T-helper 1 cell treated with Interleukin-12 subunit alpha and Interleukin-12 subunit beta and Interleukin-4 antibody, amounts not matched to agents 30 ng/mL and 1 ng/mL, for 36 hours (primary cell): ENCODE measurements at regions not wholly inside any gene's neighbourhood (a gene's known extent, or its start where the extent isn't known, plus 50 kb on each side); places are given as distances from the start of the nearest gene placed in this dataset.

Experiments
- intact Hi-C: fragments of 100-400 bp; cut with micrococcal nuclease; formaldehyde crosslinking; loops from one replicate; pipeline ENCODE4 v1.15.1; 2024

DNA sequence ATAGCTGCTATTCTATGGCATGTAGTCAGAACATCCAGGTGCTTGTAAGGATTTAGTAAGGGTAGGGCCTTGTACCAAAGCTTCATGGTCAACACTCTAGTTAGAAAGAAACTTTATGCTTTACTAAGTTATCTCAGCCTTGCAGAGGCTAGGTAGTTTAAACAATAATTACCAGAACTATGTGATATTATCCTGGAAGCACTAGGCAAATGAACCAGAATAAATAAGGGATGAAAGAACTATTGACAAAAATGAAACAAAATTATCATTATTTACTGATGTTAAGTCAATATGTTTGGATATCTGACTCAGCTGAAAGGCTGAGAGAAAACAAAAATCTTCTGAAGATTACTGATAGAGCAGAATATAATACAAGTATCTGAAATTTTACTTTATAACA lies 1089.1 kb upstream of the RAG2 start:
- intact Hi-C loops = no loop called here

DNA sequence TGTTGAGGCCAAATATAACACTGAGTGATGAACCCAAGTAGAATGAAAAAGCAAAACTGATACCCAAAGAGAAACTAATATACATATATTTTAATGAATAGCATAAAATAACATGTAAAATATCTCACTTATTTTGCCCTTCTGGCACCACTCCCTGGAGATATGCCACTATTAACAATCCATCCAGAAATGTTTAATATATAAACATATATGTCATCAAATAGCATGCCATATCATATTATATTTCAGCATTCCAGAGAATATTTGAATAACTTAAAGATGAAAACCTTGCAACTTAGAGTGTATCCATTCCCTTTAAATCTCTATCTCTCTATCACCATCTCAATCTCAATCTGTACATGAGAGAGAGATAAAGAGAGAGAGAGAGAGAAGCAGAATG lies 1073.3 kb upstream of the RAG2 start:
- intact Hi-C loops = no loop called here

DNA sequence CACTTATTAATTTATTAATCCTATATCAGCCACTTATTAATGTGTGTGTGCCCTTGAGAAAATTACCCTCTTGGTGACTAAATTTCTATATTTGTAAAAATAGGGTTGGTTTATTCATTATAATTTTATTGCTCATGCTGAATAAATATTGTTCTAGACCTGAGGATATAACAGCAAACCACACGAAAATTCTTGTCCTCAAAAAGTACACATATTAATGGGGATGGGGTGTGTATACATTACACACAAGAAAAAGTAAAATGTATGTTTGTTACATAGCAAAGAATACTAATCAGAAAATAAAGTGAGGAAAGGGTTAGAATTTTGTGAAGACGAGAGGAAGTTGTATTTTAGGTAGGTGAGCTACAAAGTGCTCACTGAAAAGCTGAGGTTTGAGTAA lies 1068.9 kb upstream of the RAG2 start:
- intact Hi-C loops = no loop called here

DNA sequence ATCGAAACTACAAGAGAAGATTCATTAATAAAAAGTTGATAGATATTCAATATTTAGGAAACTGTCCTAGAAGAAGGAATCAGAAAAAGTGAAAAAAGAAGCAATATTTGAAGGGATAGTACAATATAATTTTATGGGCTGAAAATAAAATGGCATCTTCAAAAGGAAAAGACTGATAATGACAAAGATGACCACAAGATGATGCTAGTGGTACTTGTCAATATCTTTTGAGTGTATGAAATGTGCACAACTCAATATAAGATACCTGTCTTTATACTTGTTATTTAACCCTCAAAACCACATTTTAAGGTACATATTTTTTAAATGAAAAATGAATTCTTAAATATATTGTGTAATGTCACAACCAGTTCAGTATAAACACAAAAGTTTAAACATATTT lies 1059.6 kb upstream of the RAG2 start:
- intact Hi-C loops = no loop called here

DNA sequence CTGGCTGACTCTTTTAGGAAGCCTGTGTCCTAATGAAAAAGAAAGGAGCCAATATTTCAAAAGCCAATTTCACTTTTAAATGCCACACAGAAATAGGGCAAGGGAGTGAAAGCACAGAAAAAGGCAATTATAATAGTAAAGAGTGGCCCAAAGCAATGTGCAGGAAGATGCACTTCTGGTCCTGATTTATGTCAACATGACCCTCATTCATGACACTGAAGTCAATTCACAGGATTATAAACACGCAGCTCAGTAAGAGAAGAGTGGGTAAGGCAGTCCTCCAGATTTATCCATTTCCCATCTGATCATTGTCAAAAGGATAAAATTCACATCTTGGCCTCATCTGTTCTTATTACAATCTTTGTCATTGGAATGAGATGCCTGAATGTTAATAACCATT lies 1049.7 kb upstream of the RAG2 start:
- intact Hi-C loops = no loop called here

DNA sequence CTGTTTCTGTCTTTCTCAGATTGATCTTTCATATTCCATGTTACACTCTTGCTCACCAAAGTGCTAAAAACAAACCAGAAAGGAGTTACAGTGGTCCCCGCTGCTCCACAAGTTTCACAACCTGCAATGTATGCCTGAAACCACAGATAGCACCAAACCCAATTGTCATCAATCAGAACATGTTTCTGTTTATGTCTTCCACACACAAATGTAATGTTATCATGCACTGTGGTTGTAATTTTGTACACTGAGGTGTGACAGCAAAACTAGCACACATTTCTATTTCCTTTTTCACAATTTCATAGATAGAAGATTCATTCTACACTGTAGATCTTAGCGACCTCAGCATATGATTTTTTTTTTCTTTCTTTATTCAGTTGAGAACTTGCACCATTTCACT lies 1045.9 kb upstream of the RAG2 start:
- intact Hi-C loops = no loop called here

DNA sequence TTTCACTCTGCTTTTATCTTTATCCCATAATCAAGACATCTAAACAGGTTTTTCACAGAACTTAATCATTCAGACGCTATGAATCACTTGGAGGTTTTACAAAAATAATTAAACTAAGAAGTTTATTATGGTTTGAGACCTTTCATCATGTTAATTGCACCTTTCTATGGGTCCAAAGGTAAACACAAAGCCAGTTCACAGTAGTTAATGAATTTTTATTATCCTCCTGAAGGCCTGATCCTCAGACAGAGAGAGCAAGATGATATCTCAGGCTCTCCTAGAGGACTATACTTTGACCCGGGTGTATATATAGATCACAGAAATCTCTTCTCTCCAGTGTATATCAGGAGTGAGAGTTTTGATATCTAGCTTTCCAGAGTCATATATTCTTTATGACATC lies 1044.3 kb upstream of the RAG2 start:
- intact Hi-C loops = no loop called here

DNA sequence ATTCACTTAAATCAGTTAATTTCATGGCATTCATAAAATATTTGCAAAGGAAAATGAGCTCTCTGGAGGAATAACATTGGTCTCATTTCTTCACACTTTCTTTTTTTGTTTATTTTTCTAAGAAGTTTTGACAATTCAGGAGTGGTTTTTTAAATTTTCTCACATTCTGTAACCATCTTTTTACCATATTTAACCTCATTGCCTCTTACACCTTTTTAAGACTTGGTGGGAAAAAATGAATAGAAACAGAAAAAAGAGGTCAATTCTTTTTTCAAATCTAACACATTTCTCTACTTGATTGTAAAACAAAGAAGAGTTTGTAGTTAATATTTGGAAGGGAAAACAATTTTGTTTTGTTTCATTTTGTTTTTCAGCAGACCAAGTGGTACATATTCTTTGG lies 1034.7 kb upstream of the RAG2 start:
- intact Hi-C loops = no loop called here

DNA sequence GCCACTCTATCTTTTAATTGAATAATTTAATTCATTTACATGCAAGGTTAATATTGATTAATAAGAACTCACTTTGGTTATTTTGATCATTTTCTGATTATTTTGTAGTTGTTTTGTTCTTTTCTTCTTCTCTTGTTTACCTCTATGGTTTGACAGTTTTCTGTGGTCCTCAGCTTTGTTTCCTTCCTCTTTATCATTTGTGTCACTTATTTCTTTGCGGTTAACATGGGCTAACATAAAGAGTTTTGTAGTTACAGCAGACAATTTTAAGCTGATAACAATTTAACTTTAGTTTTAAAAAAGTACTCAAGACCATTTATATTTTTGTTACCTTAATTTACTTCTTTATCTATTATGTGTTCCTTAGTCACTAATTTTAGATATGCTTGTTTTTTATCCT lies 1032.8 kb upstream of the RAG2 start:
- intact Hi-C loops = no loop called here

DNA sequence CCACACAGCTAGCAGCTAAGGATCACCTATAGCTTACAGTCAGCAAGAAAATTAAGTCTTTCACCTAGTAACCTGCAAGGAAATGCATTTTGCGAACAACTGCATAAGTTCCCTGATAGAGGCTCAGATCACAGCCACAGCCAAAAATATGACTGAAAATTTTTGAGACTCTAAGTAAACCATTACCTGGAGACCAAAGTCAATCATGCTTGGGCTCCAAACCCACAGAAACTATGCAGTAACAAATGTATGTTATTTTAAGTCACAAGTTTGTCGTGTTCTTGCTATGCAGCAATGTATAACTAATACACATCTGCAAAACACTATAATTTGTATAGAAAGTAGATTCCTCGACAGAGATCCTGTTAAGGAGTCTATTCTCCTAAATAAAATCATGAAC lies 1025.7 kb upstream of the RAG2 start:
- intact Hi-C loops = no loop called here

DNA sequence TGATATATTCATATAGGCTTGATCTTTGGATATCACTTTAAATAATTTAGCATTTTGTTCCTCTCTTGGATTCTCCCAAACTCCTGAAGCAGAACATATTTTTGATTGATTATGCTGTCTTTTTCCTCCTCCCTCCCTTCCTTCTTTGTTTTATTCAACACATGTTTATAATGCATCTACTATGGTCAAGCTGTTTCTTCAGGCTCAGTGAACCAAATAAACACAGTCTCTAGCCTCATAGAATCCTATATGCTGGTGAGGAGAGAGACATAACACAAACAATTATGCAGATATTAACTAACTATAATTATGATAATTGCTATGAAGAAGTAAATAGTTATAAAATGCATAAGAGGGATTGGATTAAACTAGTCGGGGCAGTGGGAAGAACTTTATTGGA lies 1023.6 kb upstream of the RAG2 start:
- intact Hi-C loops = no loop called here

DNA sequence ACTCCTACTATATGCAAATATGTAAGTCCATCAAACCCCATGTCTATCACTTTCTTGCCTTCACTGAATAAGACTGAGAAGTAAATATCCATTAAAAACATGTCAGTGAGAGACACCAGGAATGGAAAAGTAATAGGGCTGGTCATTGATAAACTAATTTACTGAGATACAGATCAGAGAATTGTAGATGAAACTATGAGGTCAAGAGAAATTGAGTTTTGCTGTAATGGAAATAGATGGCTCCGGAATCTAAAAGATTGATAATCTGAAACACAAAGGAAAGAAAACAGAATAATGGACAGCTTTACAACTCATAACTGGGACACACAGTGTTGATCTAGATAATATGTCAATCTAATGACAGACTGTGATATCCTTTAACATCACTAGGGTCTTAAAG lies 1018.3 kb upstream of the RAG2 start:
- intact Hi-C loops = no loop called here

DNA sequence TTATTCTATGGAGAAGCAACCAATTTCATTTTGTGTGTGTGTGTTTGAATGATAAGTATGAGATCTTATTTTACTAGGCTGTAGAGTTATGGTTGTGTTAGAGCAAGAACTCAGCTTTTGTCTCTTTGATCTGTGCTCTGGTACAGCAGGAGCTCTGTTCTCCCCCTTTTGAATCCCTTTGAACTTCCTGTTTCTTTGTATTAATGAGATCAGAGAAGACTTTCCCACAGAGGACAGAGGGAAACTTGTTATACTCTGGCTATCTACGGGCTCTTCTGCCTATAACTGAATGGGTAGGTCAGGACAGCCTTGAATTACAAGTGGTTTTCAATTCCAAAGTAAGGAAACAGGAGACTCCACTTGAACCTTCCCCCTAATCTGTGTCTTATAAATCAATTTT lies 1015.0 kb upstream of the RAG2 start:
- intact Hi-C loops = no loop called here

DNA sequence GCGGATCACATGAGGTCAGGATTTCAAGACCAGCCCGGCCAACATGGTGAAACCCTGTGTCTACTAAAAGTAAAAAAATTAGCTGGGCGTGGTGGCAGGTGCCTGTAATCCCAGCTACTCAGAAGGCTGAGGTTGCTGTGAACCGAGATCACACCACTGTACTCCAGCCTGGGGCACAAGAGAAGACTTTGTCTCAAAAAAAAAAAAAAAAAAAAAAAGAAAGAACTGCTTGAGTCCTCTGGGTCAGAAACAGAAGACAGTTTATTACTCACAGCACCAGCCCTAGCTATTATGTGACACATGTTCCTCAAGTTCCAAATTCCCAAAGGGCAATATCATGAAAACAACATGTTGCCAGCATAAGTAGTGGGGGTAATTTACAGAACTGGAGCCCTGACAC lies 1014.1 kb upstream of the RAG2 start:
- intact Hi-C loops = no loop called here

DNA sequence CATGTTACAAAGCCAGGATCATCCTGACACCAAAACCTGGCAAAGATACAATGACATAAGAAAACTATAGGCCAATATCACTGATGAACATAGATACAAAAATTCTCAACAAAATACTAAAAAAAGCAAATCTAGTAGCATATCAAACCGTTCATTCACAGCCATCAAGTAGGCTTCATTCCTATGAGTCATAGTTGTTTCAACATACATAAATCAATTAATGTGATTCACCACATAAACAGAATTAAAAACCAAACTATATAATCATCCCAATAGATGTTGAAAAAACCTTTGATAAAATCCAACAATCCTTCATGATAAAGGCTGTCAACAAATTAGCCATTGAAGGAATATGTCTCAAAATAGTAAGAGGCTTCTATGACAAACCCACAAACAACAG lies 1007.2 kb upstream of the RAG2 start:
- intact Hi-C loops = no loop called here

DNA sequence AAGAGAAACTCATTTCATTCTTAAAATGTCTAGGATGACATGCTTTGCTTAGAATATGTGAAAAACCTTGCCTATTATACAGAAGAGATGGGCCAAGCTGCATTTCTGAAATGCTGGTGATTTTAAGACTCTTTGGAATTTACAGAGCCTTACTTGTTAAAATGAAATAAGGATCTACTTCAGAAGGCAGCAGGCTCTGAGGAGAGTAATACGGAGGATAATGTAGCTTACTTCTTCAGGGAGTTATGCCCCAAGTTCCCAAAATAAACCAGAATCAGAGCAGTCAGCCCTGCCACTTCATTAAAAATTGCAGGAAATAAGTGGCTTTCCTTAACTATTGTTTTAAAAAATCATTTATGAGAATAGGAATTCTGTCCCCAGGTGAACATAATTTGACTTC lies 1000.3 kb upstream of the RAG2 start:
- intact Hi-C loops = no loop called here

DNA sequence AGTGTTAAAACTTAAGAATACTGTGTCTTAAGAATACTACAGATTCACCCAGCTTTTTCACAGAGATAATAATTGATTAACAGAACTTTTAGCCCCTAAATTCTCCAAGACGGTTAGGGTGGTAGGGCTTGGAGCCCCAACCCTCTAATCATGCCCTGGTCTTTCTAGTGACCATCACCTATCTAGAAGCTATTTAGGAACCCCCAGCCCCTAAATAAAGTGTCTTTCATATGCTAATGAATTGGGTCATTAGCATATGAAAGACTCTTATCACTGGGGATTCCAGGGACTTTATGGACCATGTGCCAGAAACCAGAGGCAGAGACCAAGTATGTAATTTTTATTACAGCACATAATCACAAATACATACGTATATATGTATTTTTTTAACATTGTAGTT lies 999.7 kb upstream of the RAG2 start:
- intact Hi-C loops = no loop called here

DNA sequence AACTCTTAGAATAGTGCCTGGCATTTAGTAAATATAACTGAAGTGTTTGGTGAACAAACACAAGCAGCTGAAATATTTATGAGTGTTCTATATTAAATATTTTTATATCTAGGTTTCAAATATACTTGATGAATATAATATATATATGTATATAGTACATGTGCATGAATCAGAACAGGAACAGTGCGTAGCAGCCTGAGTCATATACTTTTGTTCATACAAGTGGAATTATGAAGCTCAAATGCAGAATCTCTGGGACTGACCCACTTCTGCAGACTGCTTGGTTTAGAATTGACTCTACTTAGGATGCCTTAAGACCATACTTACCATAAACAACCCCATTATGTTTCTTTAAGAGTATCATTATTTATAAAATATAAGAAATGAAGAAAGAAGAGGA lies 997.8 kb upstream of the RAG2 start:
- intact Hi-C loops = no loop called here

DNA sequence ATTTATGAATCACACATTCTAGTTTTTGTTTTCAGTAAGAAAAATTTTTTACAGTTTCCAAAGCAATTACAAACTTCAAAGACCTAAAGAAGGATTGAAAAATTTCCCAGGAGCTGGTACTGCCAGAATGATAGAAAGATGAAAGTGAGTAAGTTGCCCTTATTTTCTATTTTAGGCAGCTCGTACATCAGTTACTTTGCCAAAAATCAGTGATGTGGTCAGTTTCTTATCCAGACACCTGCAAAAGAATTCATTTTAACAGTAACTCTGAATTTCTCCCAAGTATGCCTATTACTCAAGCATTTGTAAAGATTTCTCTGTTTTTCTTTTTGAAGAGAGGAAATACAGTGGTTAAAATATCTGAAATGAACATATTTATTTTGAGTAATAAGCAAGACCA lies 976.3 kb upstream of the RAG2 start:
- intact Hi-C loops = no loop called here

DNA sequence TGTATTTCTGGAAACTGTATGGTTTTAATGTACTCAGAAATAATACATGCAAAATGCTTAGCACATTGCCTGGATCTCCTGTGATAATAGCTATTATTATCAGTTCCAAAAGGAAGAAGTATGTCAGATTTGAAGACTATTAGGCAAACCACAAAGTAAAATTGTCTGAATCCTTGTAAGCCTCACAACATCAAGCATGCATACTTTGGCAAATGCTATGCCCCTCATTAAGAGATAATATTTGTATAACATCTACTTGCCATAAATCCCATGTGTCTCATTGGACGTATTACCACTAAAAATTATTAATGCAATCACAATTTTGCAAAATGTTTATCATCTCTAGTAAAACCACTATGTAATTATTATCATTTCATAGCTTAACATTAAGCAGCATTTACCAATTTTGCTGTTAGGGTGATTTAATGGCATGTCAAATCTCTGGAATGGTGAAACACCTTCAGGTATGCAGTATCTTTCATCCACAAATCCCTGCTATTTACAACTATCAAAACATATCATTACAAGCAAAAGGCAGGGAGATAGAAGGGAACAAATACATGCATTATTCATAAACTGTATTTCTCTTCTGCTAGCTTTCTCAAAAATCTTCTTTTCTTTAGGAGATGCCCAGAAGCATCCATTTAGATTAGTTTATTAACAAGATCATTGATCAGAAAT lies 974.6 kb upstream of the RAG2 start:
- intact Hi-C loops = no loop called here

DNA sequence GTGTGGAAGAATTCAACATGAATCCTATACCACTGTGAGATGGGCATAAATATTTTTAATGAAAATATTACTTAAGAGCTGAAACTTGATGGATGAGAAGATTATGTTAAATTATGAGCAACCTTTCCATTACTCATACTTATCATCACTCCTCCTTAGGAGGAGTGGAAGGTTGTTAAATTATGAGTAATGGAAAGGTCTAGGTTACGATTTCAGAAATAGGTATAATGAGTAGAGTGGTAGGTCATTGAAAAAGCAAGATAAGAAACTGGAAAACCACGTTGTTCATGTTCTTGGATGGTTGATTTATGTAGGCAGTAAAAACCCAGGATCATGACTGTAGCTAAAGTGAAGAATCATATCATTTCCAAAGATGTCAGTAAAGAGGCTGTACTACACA lies 973.2 kb upstream of the RAG2 start:
- intact Hi-C loops = no loop called here

DNA sequence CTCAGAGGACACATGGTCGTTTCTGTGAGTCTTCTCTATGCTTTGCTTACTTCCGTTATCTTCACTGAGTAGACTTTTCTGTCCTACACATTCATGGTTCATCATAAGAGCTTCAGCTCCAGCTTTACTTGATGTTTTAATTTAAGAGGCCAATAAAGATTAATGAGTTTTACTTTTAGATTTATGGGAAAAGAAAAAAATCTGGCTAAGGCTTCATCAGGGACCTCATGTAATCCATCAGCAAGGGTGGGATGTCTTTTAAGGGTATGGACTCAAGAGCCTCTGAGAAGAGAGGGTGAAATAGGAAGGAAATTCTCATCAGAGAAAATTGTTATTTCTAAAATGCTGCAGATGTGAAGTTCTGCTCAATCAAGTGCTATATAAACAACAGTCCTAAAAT lies 963.0 kb upstream of the RAG2 start:
- intact Hi-C loops = no loop called here

DNA sequence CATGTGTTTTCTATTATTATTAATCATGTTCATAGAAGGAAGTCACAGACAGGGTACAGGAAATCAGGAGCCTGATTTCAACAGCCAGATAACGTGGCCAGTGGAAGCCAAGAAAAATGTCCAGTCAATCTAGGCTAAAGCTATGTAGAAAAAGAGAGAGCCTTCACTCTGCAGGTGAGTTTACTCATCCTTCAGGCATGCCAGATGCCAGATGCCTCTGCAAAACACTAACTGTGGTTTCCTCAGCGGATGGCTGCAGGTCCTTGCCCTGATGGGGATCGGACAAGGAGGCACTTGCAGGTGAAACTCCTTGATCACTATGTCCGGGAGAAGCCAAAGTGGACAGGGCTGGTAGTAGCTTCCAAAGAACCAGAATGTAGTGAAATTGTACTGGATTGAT lies 962.3 kb upstream of the RAG2 start:
- intact Hi-C loops = no loop called here

DNA sequence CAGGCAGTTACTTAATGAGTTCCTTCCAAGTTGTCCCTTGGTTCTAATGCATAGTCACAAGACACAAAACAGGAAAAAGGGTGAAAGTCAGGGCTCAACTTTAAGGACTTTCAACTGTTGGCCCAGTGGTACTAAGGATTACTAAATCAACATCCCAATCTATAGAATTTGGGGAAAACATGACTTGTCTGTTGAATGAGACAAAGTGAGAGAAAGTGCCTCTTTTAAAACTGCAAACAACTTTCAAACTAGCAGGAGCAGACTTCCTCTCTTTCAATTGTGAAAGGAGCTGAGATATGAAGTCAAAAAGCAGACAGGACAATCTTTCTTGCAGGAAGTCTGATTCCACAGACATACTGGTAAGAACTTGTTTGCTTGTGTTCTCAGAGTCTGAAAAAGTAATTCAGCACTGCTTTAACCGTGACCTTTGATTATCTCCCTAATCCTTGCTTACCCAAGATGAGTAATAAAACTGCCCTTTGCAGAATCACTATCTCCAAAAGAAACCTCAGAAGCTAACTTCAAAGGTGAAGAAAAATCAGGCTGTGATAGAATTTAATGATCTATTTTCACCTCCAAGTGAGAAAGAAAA lies 960.7 kb upstream of the RAG2 start:
- intact Hi-C loops = no loop called here
